ENCODE measurements at regions not wholly inside any gene's neighbourhood (a gene's known extent, or its start where the extent isn't known, plus 50 kb on each side); places are given as distances from the start of the nearest gene placed in this dataset.

DNA sequence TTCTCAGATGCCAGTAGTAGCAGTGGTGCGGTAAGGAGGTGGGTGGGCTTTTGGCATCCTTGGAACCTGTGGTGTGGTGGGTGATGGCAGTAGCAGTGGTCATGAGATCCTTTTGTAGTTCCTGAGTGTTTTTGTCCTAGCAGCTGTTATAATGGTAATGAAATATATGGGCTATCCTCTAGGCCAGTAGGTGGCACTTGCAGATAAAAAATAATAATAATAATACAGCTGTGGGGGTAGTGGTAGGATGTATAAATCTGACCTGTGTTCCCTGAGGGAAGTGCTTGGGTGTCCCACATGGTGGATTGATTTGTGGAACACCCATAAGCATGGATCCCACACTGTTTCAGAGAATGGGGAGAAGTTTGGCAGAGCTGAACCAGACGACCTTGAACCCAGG is 334.0 kb downstream of the SLITRK5 start:
- Histone ChIP-seq H3K27ac (ENCODE audit: low read length) (no peak overlapping the region), H3K27me3 (ENCODE audit: control insufficient read depth, insufficient read depth, low read length) (no peaks in the 10 kb centered on the region), H3K9me3 (ENCODE audit: control insufficient read depth, insufficient read depth, low read length) (no peaks in the 10 kb centered on the region), H3K4me3 (ENCODE audit: low read length) (no peak overlapping the region), H3K36me3 (ENCODE audit: control insufficient read depth, insufficient read depth, low read length) (no peaks in the 10 kb centered on the region), H3K4me1 (ENCODE audit: control insufficient read depth, insufficient read depth, low read length) (no peaks in the 10 kb centered on the region)
- Mint-ChIP-seq H3K27ac (peak overlapping the region in 1 of 2 donors; percentile 56), H3K4me3 (no peak overlapping the region), H3K27me3 (ENCODE audit: low read depth in 2 of 2) (no peaks in the 10 kb centered on the region), H3K36me3 (no peaks in the 10 kb centered on the region), H3K9me3 (no peaks in the 10 kb centered on the region), H3K4me1 (peaks cover 7 to 13% of the 10 kb centered on the region in 2 donors)
- TF ChIP-seq, protein P1, sequence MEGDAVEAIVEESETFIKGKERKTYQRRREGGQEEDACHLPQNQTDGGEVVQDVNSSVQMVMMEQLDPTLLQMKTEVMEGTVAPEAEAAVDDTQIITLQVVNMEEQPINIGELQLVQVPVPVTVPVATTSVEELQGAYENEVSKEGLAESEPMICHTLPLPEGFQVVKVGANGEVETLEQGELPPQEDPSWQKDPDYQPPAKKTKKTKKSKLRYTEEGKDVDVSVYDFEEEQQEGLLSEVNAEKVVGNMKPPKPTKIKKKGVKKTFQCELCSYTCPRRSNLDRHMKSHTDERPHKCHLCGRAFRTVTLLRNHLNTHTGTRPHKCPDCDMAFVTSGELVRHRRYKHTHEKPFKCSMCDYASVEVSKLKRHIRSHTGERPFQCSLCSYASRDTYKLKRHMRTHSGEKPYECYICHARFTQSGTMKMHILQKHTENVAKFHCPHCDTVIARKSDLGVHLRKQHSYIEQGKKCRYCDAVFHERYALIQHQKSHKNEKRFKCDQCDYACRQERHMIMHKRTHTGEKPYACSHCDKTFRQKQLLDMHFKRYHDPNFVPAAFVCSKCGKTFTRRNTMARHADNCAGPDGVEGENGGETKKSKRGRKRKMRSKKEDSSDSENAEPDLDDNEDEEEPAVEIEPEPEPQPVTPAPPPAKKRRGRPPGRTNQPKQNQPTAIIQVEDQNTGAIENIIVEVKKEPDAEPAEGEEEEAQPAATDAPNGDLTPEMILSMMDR (IDR thresholded peaks at IDR 0.05) = no peak
- 86% methylated on average over 2 of the region's 2 CpGs for WGBS (ENCODE audit: insufficient coverage)
- intact Hi-C loops (cut with micrococcal nuclease) = loop anchor here (2.0 kb wide), 1 partner anchor 1062 kb away; no protein-coding TSS in a partner anchor
- ATAC-seq (no peak), DNase-seq (no peak)

DNA sequence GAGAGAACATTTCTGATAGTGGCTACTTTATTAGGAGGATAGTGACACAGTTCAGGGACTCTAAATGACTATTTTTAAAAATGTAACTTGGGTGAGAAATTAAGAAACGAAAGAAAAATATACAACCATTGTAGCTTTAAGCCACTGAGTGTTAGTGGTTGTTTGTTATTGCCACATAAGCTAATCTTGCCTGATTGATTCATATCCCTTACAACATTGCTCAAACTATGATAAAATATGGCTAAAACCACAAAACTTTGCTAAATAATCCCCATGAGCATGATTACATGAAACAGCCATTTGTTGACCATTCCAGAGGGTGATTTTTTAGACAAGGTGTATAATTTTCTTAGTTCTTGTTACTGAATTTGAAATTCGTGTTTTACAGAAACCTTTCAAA is 343.4 kb downstream of the SLITRK5 start:
- Histone ChIP-seq H3K27me3 (ENCODE audit: control insufficient read depth, insufficient read depth, low read length) (no peaks in the 10 kb centered on the region), H3K36me3 (ENCODE audit: control insufficient read depth, insufficient read depth, low read length) (no peaks in the 10 kb centered on the region), H3K27ac (ENCODE audit: low read length) (no peak overlapping the region), H3K9me3 (ENCODE audit: control insufficient read depth, insufficient read depth, low read length) (peaks cover 5% of the 10 kb centered on the region), H3K4me3 (ENCODE audit: low read length) (no peak overlapping the region), H3K4me1 (ENCODE audit: control insufficient read depth, insufficient read depth, low read length) (no peaks in the 10 kb centered on the region)
- TF ChIP-seq, protein P1 (IDR thresholded peaks at IDR 0.05) = no peak
- Mint-ChIP-seq H3K36me3 (no peaks in the 10 kb centered on the region), H3K4me1 (peaks cover 0 to 5% of the 10 kb centered on the region in 2 donors), H3K4me3 (no peak overlapping the region), H3K9me3 (peaks cover 2 to 3% of the 10 kb centered on the region in 2 donors), H3K27me3 (ENCODE audit: low read depth in 2 of 2) (no peaks in the 10 kb centered on the region), H3K27ac (no peak overlapping the region)
- WGBS (ENCODE audit: insufficient coverage) = no CpG with 5 or more reads among the region's 2 CpGs
- intact Hi-C loops (cut with micrococcal nuclease) = no loop called here
- ATAC-seq = no peak
- no peak for DNase-seq

DNA sequence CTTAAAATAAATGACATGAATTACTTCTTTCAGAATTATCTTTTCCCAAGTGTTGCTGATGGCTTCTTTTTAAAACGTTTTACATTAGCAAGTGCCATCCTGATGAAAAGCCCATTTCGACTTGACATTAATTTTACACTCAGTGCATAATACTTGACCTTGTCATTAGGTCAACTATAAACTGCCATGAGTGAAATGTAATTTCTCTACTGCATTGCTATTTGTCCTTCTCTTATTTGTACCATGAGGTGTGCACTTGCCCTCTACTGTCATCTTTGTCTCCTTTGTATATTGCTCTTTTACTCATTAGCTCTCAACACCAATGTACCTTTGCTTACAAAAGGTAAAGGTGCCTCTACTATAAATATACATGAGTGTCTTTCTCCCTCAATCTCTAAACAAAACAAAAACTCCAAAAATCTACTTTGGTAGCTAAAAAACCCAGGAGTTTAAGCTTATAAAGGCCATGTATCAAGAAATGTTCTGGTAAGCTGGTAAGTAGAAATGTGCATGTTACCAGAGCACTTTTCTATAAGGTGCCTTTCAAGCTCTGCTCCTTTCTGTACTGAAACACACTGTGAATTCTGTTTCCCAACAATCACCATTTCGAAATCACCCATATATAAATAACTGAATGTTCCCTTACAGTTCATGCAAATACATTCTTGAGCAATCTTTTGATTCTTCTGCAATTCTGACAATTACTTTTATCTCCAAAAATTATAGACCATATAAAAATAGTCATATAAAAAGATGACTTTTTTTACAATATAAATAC is 351.4 kb downstream of the SLITRK5 start:
- DNase-seq (no peak), ATAC-seq (no peak)
- peaks cover 2 to 6% of the 10 kb centered on the region in 2 donors for H3K9me3 Mint-ChIP-seq
- TF ChIP-seq, protein P1 (IDR thresholded peaks at IDR 0.05) = no peak
- Histone ChIP-seq H3K9me3 (ENCODE audit: control insufficient read depth, insufficient read depth, low read length) (peaks cover 5% of the 10 kb centered on the region), H3K27ac (ENCODE audit: low read length) (no peak overlapping the region), H3K27me3 (ENCODE audit: control insufficient read depth, insufficient read depth, low read length) (no peaks in the 10 kb centered on the region), H3K36me3 (ENCODE audit: control insufficient read depth, insufficient read depth, low read length) (no peaks in the 10 kb centered on the region), H3K4me3 (ENCODE audit: low read length) (no peak overlapping the region), H3K4me1 (ENCODE audit: control insufficient read depth, insufficient read depth, low read length) (no peaks in the 10 kb centered on the region)
- H3K4me3 Mint-ChIP-seq = no peak overlapping the region
- WGBS (ENCODE audit: insufficient coverage) = 64% methylated on average over 3 of the region's 3 CpGs
- H3K36me3 Mint-ChIP-seq = no peaks in the 10 kb centered on the region
- no peaks in the 10 kb centered on the region for H3K4me1 Mint-ChIP-seq
- H3K27me3 Mint-ChIP-seq (ENCODE audit: low read depth in 2 of 2) = no peaks in the 10 kb centered on the region
- intact Hi-C loops (cut with micrococcal nuclease) = no loop called here
- H3K27ac Mint-ChIP-seq = no peak overlapping the region

DNA sequence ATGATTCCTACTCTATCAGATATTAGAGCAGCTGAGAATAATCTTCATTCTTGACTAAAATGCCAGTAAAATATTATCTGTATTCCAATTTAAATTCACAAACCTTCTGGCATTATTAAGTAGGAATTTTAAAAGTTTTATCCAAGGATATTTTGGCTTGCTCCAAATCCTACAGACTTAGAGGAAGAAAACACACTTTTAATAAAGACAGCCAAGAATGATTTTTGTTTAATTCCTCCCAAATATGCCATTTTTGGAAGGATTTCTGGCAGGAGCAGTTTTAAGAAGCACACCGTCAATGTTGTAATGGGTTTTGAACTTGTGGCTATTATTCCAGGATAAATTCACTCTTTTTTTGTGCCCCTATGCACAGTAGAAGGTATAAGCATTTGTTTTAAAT is 355.1 kb downstream of the SLITRK5 start:
- Histone ChIP-seq H3K36me3 (ENCODE audit: control insufficient read depth, insufficient read depth, low read length) (no peaks in the 10 kb centered on the region), H3K9me3 (ENCODE audit: control insufficient read depth, insufficient read depth, low read length) (no peaks in the 10 kb centered on the region), H3K4me1 (ENCODE audit: control insufficient read depth, insufficient read depth, low read length) (no peaks in the 10 kb centered on the region), H3K27ac (ENCODE audit: low read length) (no peak overlapping the region), H3K27me3 (ENCODE audit: control insufficient read depth, insufficient read depth, low read length) (no peaks in the 10 kb centered on the region), H3K4me3 (ENCODE audit: low read length) (no peak overlapping the region)
- H3K27me3 Mint-ChIP-seq (ENCODE audit: low read depth in 2 of 2) = no peaks in the 10 kb centered on the region
- DNase-seq = no peak
- intact Hi-C loops (cut with micrococcal nuclease) = no loop called here
- ATAC-seq = no peak
- peaks cover 2 to 3% of the 10 kb centered on the region in 2 donors for H3K9me3 Mint-ChIP-seq
- no peak overlapping the region for H3K27ac Mint-ChIP-seq
- H3K36me3 Mint-ChIP-seq = no peaks in the 10 kb centered on the region
- H3K4me3 Mint-ChIP-seq = no peak overlapping the region
- no peaks in the 10 kb centered on the region for H3K4me1 Mint-ChIP-seq
- no CpG with 5 or more reads among the region's 1 CpG for WGBS (ENCODE audit: insufficient coverage)
- TF ChIP-seq, protein P1 (IDR thresholded peaks at IDR 0.05) = no peak
